Stimulated activated naive CD4-positive, alpha-beta T cell (primary cell): ENCODE measurements at regions not wholly inside any gene's neighbourhood (a gene's known extent, or its start where the extent isn't known, plus 50 kb on each side); places are given as distances from the start of the nearest gene placed in this dataset.

Source experiments
- DNase-seq, 6 experiments: peaks; one replicate each; lab custom pipeline; 2025; lab: John Stamatoyannopoulos, UW

DNA sequence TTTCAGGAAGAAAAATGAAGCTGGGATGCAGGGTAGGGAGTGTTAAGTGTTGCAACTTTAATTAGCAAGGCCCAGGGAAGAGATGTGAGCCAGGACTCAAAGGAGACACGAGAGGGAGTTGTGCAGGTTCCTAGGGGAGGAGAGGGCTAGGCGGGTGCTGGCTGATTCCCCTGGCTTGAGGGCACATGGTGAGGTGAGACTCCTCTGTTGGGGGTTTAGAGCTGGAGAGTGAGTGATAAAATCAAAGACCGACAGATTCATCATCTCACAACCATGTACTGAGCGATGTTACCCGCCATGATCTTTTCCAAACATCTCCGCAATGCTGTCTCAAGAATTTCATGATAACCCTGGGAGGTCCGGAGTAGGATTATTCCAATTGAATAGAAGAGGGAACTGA is 161.8 kb upstream of the CSF3R start:
- DNase-seq, result no peak

DNA sequence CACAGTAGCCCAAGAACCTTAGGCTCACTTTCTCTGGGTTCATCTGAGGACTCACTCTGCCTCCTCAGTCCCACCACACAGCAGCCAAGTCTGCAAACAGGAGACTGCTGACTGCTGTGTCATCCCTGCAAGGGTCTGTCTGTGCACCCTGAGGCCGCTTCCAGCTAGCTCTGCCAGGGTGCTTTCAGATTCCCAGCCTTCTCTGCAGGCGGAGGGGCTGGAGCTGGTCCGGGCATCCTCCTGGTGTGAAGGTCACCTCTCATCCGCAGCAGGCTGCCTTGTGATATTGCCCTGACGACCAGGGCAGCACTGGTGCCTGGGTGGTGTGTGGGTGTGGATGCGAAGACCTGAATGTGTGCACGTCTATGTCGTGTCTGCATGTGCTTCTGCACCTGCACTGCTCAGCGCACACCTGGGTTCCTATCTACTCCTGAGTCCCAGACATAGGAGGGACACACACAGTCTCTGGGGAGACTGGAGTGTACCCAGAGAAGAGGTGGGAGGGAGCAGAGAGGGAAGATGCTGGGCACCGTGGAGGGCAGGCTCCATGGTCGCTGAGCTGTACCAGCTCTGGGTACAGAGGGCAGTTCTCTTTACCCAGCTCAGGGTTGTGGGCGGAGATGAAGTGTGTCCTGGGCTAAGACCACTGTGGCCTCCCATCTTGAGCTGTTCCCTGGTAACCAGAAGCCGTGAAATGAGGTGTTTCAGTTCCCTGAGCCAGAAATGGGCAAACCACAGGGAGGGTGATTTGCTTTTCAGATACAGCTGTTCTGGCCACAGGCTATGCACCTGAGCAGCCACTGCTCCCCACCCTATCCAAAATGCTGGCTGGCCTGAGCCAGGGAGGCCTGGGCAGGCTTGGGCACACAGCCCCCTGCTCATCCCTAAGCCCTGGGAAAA is 160.9 kb upstream of the CSF3R start:
- no peak for DNase-seq

DNA sequence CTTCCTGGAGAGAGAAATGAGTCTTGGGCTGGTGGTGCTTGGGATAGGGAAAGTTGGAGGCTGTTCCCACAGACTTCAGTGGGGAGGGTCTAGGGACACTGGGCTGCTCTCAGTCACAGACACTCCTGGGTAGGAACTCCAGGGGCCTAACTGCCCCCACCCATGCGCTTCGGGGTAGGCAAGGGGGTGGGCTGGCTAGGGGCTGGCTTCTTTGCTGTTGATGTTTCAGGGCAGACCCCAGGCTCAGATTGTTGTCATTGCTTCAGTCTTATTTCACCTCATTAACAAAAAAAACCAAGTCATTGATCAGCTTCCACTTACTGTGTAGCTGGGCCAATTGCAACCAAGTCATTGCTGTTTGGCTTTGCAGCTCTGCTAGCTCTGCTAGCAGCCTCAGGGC is 160.1 kb upstream of the CSF3R start:
- no peak for DNase-seq

DNA sequence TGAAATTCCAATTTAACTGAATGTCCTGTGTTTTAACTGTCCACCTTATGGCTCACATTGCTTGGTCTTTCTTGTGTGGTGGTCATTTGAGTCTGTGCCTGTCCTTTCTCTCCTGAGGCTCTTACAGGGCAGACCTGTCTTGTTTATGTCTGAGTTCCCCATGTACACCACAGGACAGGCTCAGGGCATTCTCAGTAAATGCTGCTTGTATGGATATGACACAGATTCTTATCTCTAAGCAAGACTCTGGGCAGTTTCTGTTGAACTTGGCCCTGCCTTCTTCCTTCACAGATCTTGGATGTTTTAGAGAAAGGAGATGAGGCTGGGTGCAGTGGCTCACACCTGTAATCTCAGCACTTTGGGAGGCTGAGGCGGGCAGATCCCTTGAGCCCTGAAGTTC is 159.1 kb upstream of the CSF3R start:
- no peak for DNase-seq

DNA sequence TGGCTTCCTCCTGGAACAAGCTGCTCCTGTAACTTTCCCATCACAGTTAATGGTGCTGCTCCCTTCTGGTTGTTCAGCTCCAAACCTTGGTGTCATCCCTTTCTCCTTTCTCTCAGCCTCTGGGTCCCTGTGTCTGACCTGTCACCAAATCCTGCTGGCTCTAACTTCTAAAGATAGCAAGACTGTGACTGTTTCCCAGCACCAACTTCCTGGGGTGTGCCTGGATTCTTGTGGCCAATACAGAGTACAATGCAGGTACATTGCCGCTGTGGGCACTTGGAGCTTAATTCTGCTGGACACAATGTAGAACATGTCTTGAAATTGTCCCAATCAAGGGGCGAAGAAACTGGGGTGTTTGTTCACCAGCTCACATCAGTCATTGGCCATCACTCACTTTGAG is 156.7 kb upstream of the CSF3R start:
- no peak for DNase-seq

DNA sequence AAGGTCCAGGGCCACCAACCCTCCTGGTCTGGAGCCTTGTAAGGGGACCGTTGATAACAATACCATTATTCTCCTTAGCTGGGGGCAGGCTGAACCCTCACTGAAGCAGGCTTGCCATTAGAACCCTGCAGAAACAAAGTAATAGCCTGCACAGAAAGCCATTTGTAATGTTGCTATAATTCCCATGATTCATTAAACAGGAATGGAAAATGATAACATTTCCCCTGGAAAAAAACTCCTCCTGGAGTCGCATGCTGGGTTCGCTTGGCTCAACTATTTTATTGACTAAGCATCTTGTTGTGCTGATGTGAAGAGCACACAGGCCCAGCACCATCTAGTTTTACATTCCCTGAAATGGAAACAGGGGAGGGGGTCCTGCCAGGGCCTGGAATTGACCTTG is 155.6 kb upstream of the CSF3R start:
- DNase-seq, result no peak

DNA sequence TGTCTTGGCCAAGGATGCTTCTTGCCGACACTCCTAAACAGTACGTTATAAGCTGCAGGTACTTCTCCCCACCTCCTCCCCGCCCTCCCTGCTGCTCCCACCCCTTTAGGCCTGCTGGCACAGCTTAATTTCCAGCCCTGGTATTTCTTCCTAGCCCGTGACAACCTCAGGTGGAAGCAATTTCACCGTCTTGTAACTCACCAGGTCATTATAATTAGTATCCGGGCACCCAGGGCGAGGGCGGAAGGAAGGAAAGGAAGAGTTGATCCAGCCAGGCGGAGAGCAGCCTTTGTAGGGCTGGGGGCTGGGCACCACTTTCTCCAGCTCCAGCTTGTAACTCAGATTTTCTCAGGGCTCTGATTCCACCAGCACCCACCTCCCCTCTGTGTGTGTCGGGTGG is 153.5 kb upstream of the CSF3R start:
- DNase-seq, result no peak

DNA sequence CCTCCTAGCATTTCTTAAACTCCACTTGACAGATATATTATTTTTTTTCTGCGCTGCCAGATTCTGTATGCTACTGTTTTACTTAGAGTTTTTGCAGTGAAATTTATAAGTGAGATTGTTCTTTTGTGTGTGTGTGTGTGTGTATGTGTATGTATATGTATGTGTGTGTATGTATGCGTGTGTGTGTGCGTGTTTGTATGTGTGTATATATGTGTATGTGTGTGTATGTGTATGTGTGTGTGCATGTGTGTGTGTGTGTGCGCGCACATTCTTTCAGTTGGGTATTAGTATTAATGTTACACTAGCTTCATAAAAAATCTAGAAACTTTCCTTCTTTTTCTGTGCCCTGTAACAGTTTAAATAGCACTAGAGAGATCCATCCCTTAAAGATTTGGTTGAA is 152.6 kb upstream of the CSF3R start:
- no peak for DNase-seq

DNA sequence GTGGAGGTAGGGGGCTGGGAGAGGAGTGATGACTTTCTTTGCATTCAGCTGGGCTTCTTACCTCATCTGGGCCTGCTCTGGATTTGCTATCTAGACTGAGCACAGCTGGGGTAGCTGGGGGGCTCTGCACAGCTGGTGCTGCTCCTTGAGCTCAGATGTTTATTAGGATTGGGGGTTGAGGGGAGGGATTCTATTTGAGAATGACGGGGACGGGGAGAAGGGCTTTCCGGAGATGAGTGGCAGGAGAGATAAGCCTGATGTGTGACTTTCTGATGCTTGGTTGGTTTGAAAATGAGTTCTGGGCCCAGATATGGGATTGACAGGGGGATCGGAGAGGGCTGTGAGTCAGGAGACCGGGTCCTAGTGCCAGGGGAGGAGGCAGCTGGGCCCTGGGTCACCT is 146.1 kb upstream of the CSF3R start:
- DNase-seq, result no peak

DNA sequence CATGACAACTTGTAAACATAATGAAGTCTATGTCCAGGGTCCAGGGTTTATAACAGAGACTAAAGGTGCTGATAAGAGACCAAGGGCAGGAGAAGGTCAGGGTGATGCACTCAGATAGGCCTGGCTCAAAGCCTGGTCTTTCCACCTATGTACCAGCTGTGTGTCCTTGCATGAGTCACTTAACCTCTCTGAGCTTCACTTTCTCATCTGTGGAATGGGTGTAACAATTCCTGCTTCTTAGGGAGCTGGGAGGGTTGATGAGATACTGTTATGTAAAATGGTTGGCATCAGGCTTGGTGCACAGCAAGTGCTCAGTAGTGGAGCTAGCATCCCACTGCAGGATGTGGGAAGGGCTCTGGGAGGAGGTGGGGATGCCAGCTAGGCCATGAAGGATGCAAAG is 143.7 kb upstream of the CSF3R start:
- no peak for DNase-seq

DNA sequence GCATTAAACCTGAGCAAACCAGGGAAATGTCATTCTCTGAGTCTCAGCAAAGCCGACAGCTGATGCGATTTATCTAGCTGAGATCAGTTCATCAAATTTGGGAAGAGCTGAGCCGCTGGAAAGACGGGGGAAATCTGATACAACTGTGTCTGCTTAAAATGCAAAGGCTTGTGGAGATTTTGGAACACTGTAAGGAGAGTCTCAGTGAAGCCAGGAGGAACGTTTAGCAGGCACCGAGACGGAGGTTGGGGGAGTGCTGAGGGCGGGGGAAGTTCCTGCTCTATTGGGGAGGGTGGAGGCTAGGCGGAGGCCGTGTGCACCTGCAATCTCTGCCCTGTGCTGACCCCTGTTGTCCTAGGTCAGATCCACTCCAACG is 143.2 kb upstream of the CSF3R start:
- no peak for DNase-seq

DNA sequence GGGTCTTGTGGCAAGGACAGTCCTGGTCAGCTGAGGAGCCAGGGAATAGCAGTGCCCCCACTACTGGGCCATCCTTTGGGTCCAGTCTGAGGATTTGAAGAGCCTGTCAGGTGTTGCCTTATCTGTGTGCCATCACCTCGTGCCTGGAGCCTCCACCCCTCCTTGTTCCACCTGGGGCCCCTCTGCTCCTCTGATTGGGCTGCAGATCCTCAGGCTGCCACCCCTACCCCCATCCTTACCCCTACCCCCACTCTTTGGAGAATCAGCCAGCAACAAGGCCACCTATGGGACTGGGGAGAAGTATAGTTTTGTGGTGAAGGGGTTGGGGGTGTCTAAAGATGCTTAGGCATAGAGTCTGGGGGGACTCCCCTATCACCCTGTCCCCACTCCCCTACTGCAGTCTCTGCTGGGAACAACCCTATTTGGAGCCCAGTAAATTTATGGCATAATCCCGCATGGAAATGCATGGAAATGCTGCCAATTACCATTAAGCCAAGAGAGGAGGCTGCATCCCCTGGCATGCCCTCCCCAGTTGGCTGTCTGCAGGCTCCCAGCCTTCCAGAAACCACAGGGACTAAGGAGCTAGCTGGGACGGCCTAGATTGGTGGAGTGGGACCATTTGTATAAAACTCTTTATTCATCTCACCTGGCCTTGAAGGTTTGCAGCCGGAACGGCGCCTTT is 142.7 kb upstream of the CSF3R start:
- no peak for DNase-seq

DNA sequence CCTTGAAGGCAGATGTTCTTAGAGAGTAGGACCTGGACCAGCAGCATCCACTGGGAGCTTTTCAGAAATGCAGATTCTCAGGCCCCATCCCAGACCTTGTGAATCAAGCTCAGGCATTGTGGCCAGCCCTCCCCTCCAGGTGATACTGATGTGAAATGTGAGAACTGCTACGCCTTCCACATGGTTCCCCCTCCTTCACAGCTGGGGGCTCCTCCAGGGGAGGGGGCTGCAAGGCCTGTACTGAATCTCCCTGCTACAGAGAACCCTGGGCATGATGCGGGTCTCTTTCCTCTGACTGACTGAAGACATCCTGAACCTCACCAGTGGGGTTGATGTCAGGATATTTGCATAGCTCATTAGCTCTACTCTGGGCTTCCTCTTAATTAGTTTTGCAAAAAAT is 141.8 kb upstream of the CSF3R start:
- DNase-seq, result no peak

DNA sequence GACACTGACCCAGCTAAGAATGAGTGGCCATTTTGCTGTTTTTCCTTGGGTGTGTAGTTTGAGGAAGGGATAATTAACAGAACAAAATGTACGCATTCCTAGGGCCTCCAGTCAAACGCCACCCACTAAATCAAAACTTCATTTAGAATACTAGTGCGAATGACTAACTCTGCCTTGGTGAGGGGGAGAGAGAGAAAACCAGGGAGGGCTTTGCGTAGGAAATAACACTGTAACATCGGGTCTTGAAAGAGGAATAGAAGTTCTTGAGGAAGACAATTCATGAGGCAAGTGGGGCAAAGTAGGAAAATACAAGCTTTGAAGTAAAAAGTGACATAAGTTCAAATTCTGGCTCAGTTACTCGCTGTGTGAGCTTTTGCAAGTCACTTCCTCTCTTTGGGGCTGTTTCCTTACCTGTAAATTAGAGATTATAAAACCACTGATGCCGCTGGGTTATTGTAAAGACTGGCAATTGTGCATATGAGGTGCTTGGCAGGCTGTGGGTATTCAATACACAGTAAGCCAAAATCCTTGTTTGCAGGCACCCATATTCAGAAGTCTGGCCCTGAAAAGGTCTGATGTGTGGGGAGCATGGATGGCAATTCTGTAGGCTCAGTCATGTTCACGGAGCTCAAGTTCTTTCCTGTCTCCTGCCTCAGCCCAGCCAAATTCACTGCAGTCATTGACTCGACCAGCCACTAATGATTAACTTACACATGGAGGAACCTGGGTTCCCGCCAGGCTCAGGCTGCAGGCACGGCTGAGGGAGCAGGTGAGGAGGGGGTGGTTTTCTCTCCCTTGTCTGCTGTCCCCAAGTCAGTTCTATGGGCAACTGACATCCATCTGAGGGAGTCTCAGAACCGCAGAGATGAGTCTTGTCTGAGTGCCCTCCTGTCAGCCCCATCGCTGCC is 140.3 kb upstream of the CSF3R start:
- no peak for DNase-seq

DNA sequence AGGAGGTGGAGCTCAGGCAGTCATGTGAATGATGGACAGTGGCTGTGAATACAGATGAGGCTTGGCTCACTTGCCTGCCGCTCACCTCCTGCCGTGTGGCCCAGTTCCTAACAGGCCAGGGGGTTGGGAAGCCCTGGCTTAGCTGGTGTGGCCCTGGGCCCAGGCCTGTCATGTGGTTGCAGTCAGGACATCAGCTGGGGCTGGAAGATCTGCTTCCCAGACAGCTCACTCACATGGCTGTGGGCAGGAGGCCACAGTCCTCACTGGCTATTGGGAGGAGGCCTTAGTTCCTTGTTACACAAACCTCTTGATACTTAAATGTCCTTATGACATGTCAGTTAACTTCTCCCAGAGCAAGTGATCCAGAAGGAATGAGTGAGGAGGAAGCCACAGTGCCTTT is 138.8 kb upstream of the CSF3R start:
- no peak for DNase-seq

DNA sequence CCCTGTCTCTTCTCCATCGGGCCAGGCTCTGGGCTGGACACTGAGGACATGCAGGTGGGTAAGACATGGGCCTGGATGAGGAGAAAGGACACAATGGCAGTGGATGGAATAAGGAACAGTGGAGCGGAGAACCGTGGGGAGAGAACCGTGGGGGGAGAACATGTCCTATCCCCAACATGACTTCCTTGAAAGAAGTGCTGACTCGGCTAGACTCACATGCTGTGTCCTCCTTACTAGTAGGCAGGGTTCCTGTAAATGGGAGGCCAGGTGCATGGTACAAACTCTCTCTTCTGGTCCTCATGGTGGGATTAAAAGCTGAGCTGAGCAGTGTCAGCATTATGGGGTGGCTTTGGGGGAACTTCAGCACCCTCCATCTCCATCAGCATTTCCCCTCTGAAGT is 137.4 kb upstream of the CSF3R start:
- DNase-seq, result no peak

DNA sequence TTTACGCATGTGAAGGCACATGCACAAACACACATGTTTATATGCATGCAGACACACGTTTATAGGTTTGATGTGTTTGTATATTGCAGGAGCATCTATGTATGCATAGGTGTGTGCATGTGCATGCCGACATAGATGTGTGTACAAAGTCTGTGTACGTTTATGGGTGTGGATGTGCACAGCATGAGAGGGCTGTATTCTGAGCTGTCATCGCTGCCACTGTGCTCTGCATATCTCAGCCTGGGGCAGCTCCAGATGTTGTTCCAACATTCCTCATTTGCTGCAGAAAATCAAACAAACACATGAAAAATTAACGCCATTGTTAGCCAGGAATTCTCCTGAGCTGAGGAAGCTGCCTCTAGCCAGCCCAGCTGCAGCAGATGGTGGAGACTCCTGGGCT is 132.3 kb upstream of the CSF3R start:
- DNase-seq, result no peak

DNA sequence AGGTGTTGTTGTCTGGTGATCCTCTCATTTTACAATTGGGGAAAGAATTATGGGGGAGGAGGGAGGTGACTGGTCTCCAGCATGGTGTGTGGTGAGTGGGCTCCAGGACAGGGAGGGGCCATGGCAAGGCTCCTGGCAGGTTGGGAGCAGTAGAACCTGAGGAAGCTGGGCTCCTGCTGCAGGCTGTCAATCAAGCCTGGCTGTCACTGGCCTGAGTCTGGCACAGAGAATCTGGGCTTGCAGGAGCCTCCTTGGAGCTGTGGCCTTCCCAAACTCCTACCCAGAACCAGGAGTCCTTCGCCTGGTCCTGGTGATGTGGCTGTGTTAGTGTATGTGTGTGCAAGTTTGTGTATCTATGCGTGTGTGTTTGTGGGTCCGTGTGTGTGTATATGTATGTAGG is 131.9 kb upstream of the CSF3R start:
- DNase-seq, result no peak

DNA sequence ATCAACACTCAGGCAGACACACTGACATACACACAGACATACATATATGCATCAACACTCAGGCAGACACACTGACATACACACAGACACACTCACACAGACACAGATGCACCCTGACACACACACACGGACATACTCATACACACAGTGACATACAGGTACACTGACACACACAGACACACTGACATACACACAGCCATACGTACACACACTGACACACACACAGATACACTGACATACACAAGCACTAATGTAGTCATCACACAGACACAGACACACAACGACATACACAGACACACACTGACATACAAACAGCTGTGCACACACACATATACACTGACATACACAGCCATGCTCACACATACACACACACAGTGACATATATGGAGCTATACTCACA is 131.0 kb upstream of the CSF3R start:
- no peak for DNase-seq

DNA sequence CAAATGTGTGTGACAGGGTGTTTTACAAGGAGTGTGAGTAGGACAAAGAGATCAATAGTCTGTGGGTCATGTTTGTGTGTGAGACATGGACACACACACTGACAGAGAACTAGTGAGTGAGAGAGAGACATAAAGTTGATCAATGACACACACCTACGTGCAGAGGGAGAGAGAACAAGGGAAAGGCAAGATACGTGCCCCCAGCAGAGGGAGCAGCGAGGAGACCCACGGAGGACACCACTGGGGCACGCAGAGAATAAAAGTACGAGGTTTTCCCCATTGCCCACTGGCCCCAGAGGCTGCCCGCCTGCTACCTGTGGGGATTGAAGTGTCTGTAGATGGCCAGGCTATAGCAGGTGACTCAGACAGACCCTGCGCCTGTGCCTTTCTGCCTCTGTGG is 130.2 kb upstream of the CSF3R start:
- no peak for DNase-seq

DNA sequence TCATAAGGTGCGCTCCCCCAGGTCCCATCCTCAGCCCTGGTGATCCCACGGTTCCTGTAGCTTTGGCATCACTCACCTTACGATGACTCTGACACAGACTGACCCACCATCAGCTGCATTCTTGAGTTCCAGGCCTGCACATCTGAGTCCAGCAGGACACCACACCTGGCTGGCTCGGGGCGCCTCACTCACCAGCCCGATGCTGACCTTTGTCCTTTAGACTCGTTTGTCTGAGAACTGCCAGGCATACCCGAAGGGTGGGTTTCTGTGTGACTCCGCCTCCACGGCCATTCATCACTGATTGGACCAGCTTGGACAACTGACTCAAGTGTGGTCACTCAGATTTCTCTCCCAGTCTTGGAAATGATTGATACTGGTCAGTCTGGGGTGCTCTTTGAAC is 129.4 kb upstream of the CSF3R start:
- no peak for DNase-seq

DNA sequence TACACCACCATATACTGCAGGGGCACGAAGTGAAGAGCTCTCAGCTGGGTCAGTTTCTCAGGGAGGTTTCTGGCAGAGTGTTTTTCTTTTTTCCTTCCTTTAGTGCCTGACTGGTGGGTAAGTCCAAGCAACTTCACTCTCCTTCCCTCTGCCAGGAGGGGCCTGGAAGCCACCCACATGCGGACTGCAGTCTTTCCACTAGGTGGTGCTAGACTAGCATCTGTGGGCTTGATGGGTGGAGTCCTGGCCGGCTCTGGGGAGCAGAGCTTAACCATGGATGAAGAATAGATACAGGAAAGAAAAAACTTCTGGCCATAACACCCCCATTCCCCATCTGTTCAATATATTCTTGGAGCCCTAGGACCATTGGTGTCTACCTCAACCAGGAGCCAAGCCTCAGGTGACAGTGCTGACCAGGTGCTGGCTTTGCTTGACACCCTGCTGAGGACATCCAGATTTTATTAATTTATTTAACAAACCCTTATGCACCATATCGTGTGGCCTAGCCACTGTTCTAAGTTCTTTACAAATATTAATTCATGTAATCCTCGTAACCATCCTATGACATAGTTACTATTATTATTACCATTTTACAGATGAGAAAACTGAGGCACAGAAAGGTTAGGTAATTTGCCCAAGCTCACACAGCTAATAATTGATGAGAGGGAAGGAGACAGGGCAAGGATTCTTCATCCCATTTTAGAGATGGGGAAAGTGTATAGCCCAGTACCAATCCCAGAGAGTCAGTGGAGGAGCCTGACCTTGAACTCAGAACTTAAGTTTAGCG is 126.7 kb upstream of the CSF3R start:
- DNase-seq, result no peak
